Peyer's patch (tissue), 4 donors: ENCODE measurements at regions not wholly inside any gene's neighbourhood (a gene's known extent, or its start where the extent isn't known, plus 50 kb on each side); places are given as distances from the start of the nearest gene placed in this dataset.
"Not testable (repeated sequence)": the region's sequence is repeated elsewhere in the genome, so short reads cannot be mapped to it uniquely, and the experiment has no call there.

Experiments
- POLR2A ChIP-seq, 2 donors: fragments of 450-650 bp; IDR thresholded peaks; one replicate each; pipeline ENCODE4 v1.5.1; 2017; ENCODE audit warnings: antibody characterized with exemption in 2 of 2, mild to moderate bottlenecking in 2 of 2, moderate library complexity in 2 of 2
- TF ChIP-seq, protein P1 (sequence below), 6 experiments: fragments of 450-650 bp in 4 of 6; fragments of 200-600 bp in 2 of 6; sonication (generic) in 1 of 6; IDR thresholded peaks; one replicate each; pipeline ENCODE4 v1.5.1; 2017 to 2019; ENCODE audit warnings: antibody characterized with exemption in 6 of 6, mild to moderate bottlenecking in 3 of 6, moderate library complexity in 1 of 6

DNA sequence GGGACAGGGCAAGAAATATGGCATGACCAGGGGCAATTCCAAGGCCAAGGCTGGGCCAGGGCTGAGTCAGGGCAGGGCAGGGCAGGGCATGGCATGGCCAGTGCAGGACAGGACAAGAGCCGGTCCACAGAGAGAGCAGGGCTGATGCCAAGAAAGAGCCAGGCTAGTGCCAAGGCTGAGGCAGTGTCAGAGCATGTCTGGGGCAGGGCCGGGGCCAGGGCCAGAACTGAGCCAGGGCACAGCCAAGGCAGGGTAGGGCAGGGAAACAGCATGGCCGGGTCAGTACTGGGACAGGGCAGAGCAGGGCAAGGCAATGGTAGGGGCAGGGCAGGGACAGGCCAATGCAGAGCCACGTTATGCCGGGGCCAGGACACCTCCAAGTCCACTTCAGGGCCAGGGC, 403.9 kb downstream of the ZNF33B start:
- TF ChIP-seq, protein P1, sequence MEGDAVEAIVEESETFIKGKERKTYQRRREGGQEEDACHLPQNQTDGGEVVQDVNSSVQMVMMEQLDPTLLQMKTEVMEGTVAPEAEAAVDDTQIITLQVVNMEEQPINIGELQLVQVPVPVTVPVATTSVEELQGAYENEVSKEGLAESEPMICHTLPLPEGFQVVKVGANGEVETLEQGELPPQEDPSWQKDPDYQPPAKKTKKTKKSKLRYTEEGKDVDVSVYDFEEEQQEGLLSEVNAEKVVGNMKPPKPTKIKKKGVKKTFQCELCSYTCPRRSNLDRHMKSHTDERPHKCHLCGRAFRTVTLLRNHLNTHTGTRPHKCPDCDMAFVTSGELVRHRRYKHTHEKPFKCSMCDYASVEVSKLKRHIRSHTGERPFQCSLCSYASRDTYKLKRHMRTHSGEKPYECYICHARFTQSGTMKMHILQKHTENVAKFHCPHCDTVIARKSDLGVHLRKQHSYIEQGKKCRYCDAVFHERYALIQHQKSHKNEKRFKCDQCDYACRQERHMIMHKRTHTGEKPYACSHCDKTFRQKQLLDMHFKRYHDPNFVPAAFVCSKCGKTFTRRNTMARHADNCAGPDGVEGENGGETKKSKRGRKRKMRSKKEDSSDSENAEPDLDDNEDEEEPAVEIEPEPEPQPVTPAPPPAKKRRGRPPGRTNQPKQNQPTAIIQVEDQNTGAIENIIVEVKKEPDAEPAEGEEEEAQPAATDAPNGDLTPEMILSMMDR (IDR thresholded peaks at IDR 0.05) = not testable (repeated sequence)
- TF ChIP-seq POLR2A (IDR thresholded peaks at IDR 0.05) = not testable (repeated sequence)
